Skeletal muscle tissue (tissue), 4 donors: ENCODE measurements at regions not wholly inside any gene's neighbourhood (a gene's known extent, or its start where the extent isn't known, plus 50 kb on each side); places are given as distances from the start of the nearest gene placed in this dataset. TPM values are rescaled to one million over a fixed set of nuclear protein-coding genes. Genes with fewer than 3 reads are reported as not detected.

Source experiments
- H3K27ac ChIP-seq: one replicate; pipeline ENCODE4 v1.7.0; 2013; ENCODE audit warnings: mild to moderate bottlenecking, low read depth, low read length, inconsistent platforms
- H3K27me3 ChIP-seq, 3 donors: one replicate each; pipeline ENCODE4 v1.7.0; 2013; ENCODE audit warnings: low read length in 3 of 3; ENCODE audit not compliant: control insufficient read depth in 3 of 3, insufficient read depth in 3 of 3
- H3K36me3 ChIP-seq, 3 donors: one replicate each; pipeline ENCODE4 v1.7.0; 2013; ENCODE audit warnings: low read length in 3 of 3; ENCODE audit not compliant: control insufficient read depth in 3 of 3, insufficient read depth in 3 of 3
- H3K4me1 ChIP-seq, 3 donors: one replicate each; pipeline ENCODE4 v1.7.0; 2013; ENCODE audit warnings: low read length in 3 of 3, mild to moderate bottlenecking in 3 of 3; ENCODE audit not compliant: control insufficient read depth in 3 of 3, insufficient read depth in 3 of 3
- H3K4me3 ChIP-seq, 3 donors: one replicate each; pipeline ENCODE4 v1.7.0; 2013; ENCODE audit warnings: low read length in 3 of 3
- H3K9ac ChIP-seq, 3 donors: one replicate each; pipeline ENCODE4 v1.7.0; 2013; ENCODE audit warnings: low read length in 3 of 3, mild to moderate bottlenecking in 3 of 3, moderate library complexity in 2 of 3, low read depth in 1 of 3
- H3K9me3 ChIP-seq, 3 donors: one replicate each; pipeline ENCODE4 v1.7.0; 2013; ENCODE audit warnings: low read length in 3 of 3; ENCODE audit not compliant: control insufficient read depth in 3 of 3
- small RNA-seq: library from RNA; depleted of rRNA; stranded (forward); fragments of <200 nt; gene quantifications from one replicate; pipeline ENCODE3, GENCODE V24; 2014
- donor health status: Osteomylitis.

GRCh38 chr12:42641221-42641885 is 51.8 kb upstream of the PRICKLE1 start:
- Histone ChIP-seq H3K9ac (no peak overlapping the region), H3K36me3 (no peaks in the 10 kb centered on the region), H3K9me3 (no peaks in the 10 kb centered on the region), H3K4me3 (no peak overlapping the region), H3K4me1 (no peaks in the 10 kb centered on the region), H3K27me3 (no peaks in the 10 kb centered on the region), H3K27ac (no peak overlapping the region)

GRCh38 chr12:42640391-42640790 is 50.8 kb upstream of the PRICKLE1 start:
- no peaks in the 10 kb centered on the region for H3K36me3 ChIP-seq
- no peak overlapping the region for H3K9ac ChIP-seq
- no peak overlapping the region for H3K4me3 ChIP-seq
- no peaks in the 10 kb centered on the region for H3K27me3 ChIP-seq
- H3K9me3 ChIP-seq, result no peaks in the 10 kb centered on the region
- no peak overlapping the region for H3K27ac ChIP-seq
- H3K4me1 ChIP-seq, result no peaks in the 10 kb centered on the region

DNA sequence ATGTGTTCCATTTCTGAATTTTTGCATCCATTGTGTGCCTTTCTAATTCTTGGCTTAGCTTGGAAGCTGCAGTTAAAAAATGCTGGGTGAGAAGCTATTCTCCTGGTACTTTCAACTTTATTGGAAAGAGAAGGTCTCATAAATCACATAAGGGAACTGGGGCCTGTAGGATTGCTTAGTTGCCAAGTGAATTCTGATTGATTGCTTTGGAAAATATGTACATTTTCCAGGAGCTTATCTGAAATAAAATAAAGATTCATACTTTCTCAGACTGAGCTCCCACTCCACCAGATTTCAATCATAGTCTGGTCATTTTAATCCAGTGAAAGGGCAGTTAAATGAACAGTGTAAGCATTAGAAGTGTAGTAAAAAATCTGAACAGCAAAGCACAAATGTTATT is 50.0 kb upstream of the PRICKLE1 start:
- H3K4me1 ChIP-seq, result no peaks in the 10 kb centered on the region
- H3K9ac ChIP-seq, result no peak overlapping the region
- no peaks in the 10 kb centered on the region for H3K9me3 ChIP-seq
- no peaks in the 10 kb centered on the region for H3K27me3 ChIP-seq
- no peaks in the 10 kb centered on the region for H3K36me3 ChIP-seq
- H3K27ac ChIP-seq, result no peak overlapping the region
- no peak overlapping the region for H3K4me3 ChIP-seq

Small RNA genes lying in the stretch of these regions (small RNA-seq; reads per million reads assigned to genes)
- gene MRPS36P5 (not detected), gene RPS27P21 (not detected)
